ENCODE measurements at regions not wholly inside any gene's neighbourhood (a gene's known extent, or its start where the extent isn't known, plus 50 kb on each side); places are given as distances from the start of the nearest gene placed in this dataset.

DNA sequence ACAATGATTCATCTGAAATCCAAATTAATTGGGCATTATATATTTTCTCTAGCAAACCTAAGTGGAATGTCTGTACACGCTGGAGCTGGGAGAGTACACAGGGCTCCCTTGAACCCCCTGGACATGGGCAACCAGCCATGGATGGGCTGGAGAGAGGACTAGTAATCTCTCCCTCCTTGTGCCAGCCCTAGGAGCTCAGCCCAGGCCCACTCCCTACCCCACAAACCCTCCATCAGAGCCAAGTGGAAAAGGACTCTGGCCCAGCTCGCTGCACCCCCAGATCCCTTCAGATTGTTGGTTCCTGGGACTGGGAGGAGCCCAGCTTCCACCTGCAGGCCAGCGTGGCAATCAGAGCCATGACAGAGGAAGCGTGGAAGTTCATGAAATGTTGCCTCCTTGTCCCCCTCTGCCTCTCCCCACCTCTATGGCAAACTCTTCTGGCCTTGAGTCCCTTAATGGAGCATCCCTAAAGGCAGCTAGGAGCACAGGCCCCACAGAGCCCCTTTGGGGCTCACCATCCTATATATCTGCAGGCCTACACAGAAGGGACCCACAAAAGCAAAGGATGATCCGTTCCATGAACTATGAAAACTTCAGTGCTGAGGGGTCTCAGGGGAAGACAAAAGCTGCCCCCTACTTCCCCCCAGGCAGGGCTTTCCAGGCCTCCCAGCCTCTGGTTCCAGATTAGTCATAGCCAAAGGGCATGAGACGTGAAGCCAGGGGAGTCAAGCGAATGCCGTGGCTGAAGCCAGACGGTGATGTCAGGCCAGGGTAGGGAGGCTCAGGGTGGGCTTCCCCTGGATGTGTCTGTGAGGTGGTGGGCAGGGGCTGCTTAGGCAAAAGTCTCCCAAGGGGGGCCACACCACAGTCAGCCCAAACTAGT is 126.4 kb upstream of the MAFB start:
- Histone ChIP-seq H3K36me3 (ENCODE audit: control insufficient read depth, insufficient read depth, low read length) (no peaks in the 10 kb centered on the region), H3K9me3 (ENCODE audit: control insufficient read depth, low read length) (no peaks in the 10 kb centered on the region), H3K27ac (ENCODE audit: low read depth, low read length, severe bottlenecking) (no peak overlapping the region), H3K4me3 (ENCODE audit: extremely low read depth, insufficient read depth, low read length, poor library complexity, severe bottlenecking) (no peak overlapping the region), H3K4me1 (ENCODE audit: control insufficient read depth, insufficient read depth, low read length, poor library complexity, severe bottlenecking) (no peaks in the 10 kb centered on the region)
- 91 to 92% methylated on average over 8 of the region's 9 CpGs for WGBS, 2 experiments (ENCODE audit: insufficient coverage in 2 of 2)

DNA sequence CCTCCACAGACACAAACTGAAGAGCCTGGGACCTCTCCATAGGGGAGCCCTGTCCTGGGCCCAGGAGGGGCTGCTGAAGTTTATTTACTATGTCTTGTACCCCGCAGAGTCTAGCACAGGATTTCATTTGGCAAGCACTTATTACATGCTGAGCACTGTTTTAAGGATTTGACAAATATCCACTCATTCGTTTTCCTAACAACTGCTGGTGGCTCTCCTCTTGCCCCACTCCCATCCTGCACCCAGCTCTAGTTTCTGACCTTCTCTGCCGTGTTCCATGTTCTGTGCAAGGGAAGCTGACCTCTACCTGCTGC is 127.0 kb upstream of the MAFB start:
- Histone ChIP-seq H3K4me3 (ENCODE audit: extremely low read depth, insufficient read depth, low read length, poor library complexity, severe bottlenecking) (no peak overlapping the region), H3K36me3 (ENCODE audit: control insufficient read depth, insufficient read depth, low read length) (no peaks in the 10 kb centered on the region), H3K4me1 (ENCODE audit: control insufficient read depth, insufficient read depth, low read length, poor library complexity, severe bottlenecking) (no peaks in the 10 kb centered on the region), H3K27ac (ENCODE audit: low read depth, low read length, severe bottlenecking) (no peak overlapping the region), H3K9me3 (ENCODE audit: control insufficient read depth, low read length) (no peaks in the 10 kb centered on the region)
- 71 to 94% methylated on average over 2 to 3 of the region's 3 CpGs for WGBS, 2 experiments (ENCODE audit: insufficient coverage in 2 of 2)

DNA sequence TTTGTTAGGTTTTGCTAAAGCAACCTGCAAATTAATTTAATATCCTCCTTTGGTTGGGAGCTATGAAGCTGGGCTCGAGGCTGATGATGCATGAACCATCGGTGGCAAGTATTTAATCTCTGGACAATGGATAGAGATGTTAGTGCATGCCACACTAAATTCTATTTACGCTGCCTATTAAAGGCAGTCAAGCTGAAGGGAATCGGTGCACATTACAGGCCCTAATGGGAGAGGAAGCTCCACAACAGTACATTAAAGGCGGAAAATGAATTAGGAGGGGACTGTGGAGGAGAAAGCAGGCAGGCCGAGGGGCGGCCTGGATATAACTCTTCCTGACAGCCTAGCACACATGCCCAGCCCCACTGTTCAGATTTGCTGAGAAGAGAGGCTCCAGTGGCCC is 132.4 kb upstream of the MAFB start:
- H3K36me3 ChIP-seq (ENCODE audit: control insufficient read depth, insufficient read depth, low read length): no peaks in the 10 kb centered on the region
- H3K27ac ChIP-seq (ENCODE audit: low read depth, low read length, severe bottlenecking): no peak overlapping the region
- H3K4me3 ChIP-seq (ENCODE audit: extremely low read depth, insufficient read depth, low read length, poor library complexity, severe bottlenecking): no peak overlapping the region
- H3K4me1 ChIP-seq (ENCODE audit: control insufficient read depth, insufficient read depth, low read length, poor library complexity, severe bottlenecking): no peaks in the 10 kb centered on the region
- H3K9me3 ChIP-seq (ENCODE audit: control insufficient read depth, low read length): peaks cover 2% of the 10 kb centered on the region
- WGBS, 2 experiments (ENCODE audit: insufficient coverage in 2 of 2): 89 to 92% methylated on average over 5 of the region's 7 CpGs

DNA sequence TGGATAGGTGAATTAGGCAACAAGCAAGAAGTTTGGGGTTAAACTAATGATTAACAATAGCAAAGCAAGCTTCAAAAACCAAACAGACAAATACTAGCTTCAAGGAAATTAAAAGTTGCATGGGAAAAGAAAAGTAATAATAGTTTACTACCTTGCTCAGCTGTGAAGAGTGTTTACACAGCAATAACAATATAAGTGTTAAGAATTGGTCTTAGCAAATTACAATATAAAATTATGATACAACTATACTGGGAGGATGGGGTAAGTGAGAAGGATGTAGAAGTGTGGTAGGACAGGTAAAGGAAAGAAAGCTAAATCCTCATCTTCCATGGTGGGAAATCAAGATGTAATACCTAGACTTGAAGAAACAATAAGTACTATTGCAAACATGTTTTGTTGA is 137.7 kb upstream of the MAFB start:
- Histone ChIP-seq H3K4me1 (ENCODE audit: control insufficient read depth, insufficient read depth, low read length, poor library complexity, severe bottlenecking) (no peaks in the 10 kb centered on the region), H3K36me3 (ENCODE audit: control insufficient read depth, insufficient read depth, low read length) (no peaks in the 10 kb centered on the region), H3K4me3 (ENCODE audit: extremely low read depth, insufficient read depth, low read length, poor library complexity, severe bottlenecking) (no peak overlapping the region), H3K27ac (ENCODE audit: low read depth, low read length, severe bottlenecking) (no peak overlapping the region), H3K9me3 (ENCODE audit: control insufficient read depth, low read length) (peaks cover 2% of the 10 kb centered on the region)

DNA sequence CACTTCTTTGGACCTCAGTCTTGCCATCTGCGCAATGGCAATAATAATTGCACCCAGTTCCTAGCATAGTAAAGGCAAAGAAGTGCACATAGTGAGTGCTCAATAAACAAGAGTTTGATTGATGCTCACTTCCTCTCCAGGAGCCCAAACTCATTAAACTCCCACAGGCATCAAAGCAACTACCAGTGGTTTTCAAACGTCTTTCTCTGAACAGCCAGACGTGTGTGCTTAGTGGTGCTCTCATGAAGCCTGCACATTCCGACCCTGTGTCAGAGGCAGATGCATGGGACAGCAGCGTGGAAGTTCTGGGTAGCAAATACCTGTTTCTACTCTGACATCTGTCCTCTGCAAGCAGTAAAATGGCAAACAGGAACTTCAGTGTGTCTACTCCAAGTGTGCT is 146.3 kb upstream of the MAFB start:
- 62 to 81% methylated on average over 4 of the region's 5 CpGs for WGBS, 2 experiments (ENCODE audit: insufficient coverage in 2 of 2)
- no peak overlapping the region for H3K4me3 ChIP-seq (ENCODE audit: extremely low read depth, insufficient read depth, low read length, poor library complexity, severe bottlenecking)
- no peak overlapping the region for H3K27ac ChIP-seq (ENCODE audit: low read depth, low read length, severe bottlenecking)
- H3K36me3 ChIP-seq (ENCODE audit: control insufficient read depth, insufficient read depth, low read length): no peaks in the 10 kb centered on the region
- H3K9me3 ChIP-seq (ENCODE audit: control insufficient read depth, low read length): no peaks in the 10 kb centered on the region
- H3K4me1 ChIP-seq (ENCODE audit: control insufficient read depth, insufficient read depth, low read length, poor library complexity, severe bottlenecking): no peaks in the 10 kb centered on the region

DNA sequence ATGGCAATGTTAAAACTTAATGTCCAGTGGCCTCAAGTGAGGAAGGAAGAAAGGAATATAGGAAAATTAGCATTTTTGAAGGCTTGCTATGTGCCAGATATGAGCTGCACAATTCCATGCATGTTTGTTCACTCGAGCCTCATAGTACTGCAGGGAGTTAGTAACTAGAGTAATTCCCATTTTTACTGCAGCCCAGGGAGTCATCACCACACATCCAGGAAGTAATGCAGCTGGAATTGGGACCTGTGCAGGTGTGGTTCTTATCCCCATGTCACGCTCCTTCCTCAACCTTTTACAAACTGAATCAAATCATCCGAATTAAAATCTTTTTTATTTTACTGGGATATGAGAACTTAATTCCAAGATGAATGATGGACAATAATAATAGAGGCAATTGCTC is 149.5 kb upstream of the MAFB start:
- WGBS, 2 experiments (ENCODE audit: insufficient coverage in 2 of 2): 63 to 100% methylated on average over 1 of the region's 3 CpGs
- Histone ChIP-seq H3K27ac (ENCODE audit: low read depth, low read length, severe bottlenecking) (no peak overlapping the region), H3K9me3 (ENCODE audit: control insufficient read depth, low read length) (no peaks in the 10 kb centered on the region), H3K36me3 (ENCODE audit: control insufficient read depth, insufficient read depth, low read length) (no peaks in the 10 kb centered on the region), H3K4me3 (ENCODE audit: extremely low read depth, insufficient read depth, low read length, poor library complexity, severe bottlenecking) (no peak overlapping the region), H3K4me1 (ENCODE audit: control insufficient read depth, insufficient read depth, low read length, poor library complexity, severe bottlenecking) (no peaks in the 10 kb centered on the region)

DNA sequence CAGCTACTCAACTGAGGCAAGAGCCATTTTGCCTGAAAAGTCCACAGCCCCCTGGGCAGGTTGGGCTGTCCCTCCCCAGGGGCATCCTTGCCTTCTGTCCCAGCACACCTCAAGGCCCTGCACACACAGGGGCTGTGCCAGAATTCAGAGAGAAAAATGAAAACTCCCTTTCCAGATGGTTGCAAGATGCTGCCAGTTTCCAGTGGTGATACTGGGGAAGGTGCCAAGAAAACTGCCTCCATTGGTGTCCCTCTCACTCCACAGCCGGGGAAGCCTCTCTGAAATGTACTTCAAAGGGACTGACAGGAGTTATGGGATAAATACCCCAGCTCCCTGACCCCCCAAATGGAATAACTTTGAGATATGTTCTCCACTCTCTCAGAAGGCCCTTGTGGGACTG is 154.2 kb upstream of the MAFB start:
- Histone ChIP-seq H3K27ac (ENCODE audit: low read depth, low read length, severe bottlenecking) (no peak overlapping the region), H3K9me3 (ENCODE audit: control insufficient read depth, low read length) (no peaks in the 10 kb centered on the region), H3K36me3 (ENCODE audit: control insufficient read depth, insufficient read depth, low read length) (no peaks in the 10 kb centered on the region), H3K4me1 (ENCODE audit: control insufficient read depth, insufficient read depth, low read length, poor library complexity, severe bottlenecking) (no peaks in the 10 kb centered on the region), H3K4me3 (ENCODE audit: extremely low read depth, insufficient read depth, low read length, poor library complexity, severe bottlenecking) (no peak overlapping the region)
- no CpG with 5 or more reads among the region's 1 CpG for WGBS, 2 experiments (ENCODE audit: insufficient coverage in 2 of 2)

DNA sequence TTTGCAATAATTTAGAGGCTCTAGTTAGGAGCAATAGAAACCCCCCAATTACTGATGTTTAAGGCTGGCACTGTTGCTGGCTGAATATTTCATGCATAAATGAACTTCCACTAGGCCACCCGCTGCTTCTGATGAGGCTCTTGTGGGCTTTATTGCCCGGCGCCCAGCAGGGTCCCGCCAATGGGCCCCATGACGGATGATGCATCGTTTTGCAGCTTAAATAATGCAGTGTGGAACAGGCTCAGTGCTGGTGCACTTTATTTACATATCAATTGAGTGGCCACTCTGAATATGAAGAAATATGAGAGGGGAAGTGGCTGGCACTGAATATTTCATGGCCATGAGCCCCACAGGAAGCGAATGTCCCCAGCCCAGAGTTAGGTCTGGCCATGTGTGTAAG is 155.3 kb upstream of the MAFB start:
- Histone ChIP-seq H3K4me1 (ENCODE audit: control insufficient read depth, insufficient read depth, low read length, poor library complexity, severe bottlenecking) (no peaks in the 10 kb centered on the region), H3K4me3 (ENCODE audit: extremely low read depth, insufficient read depth, low read length, poor library complexity, severe bottlenecking) (no peak overlapping the region), H3K27ac (ENCODE audit: low read depth, low read length, severe bottlenecking) (no peak overlapping the region), H3K36me3 (ENCODE audit: control insufficient read depth, insufficient read depth, low read length) (no peaks in the 10 kb centered on the region), H3K9me3 (ENCODE audit: control insufficient read depth, low read length) (no peaks in the 10 kb centered on the region)
- 51 to 82% methylated on average over 3 to 7 of the region's 7 CpGs for WGBS, 2 experiments (ENCODE audit: insufficient coverage in 2 of 2)

DNA sequence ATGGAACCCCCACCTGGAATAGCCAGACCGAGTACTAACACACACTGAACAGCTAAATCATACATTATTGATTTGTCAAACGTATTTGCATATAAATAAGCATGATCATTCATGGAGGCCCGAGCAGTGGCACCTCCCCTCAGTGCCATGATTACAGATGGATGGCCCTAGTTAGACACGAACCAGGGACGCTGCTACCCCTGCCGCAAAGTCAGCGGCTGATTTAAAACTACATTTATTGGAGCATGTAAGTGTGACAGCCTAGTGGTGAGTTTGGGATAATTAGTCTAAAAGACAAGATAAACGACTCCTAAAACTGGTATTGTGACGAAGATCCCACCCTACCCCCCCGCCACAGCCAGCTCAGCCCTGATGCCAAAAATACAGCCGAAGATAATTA is 159.1 kb upstream of the MAFB start:
- no peaks in the 10 kb centered on the region for H3K36me3 ChIP-seq (ENCODE audit: control insufficient read depth, insufficient read depth, low read length)
- no peaks in the 10 kb centered on the region for H3K4me1 ChIP-seq (ENCODE audit: control insufficient read depth, insufficient read depth, low read length, poor library complexity, severe bottlenecking)
- WGBS, 2 experiments (ENCODE audit: insufficient coverage in 2 of 2): 88 to 93% methylated on average over 4 to 7 of the region's 11 CpGs
- H3K4me3 ChIP-seq (ENCODE audit: extremely low read depth, insufficient read depth, low read length, poor library complexity, severe bottlenecking): no peak overlapping the region
- H3K9me3 ChIP-seq (ENCODE audit: control insufficient read depth, low read length): no peaks in the 10 kb centered on the region
- no peak overlapping the region for H3K27ac ChIP-seq (ENCODE audit: low read depth, low read length, severe bottlenecking)

DNA sequence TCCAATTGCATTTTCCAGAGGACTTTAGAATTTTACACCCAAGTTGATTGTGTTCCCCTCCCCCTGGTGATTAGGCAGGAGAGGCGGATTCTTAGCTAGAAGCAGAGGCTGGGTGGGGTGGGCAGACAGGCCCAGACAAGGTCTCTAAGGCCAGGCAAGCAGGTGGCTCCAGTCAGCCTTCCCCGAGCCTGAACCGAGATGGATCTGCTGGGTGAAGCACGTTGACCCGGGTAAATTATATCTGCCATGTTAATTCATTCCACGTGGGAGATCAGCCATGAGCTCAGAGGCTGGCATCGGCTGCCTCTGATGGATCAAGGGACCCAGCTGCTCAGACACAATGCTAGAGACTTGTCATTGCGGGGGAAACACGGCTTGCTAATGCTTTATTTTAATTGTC is 159.5 kb upstream of the MAFB start:
- 82 to 88% methylated on average over 8 of the region's 9 CpGs for WGBS, 2 experiments (ENCODE audit: insufficient coverage in 2 of 2)
- H3K27ac ChIP-seq (ENCODE audit: low read depth, low read length, severe bottlenecking): no peak overlapping the region

DNA sequence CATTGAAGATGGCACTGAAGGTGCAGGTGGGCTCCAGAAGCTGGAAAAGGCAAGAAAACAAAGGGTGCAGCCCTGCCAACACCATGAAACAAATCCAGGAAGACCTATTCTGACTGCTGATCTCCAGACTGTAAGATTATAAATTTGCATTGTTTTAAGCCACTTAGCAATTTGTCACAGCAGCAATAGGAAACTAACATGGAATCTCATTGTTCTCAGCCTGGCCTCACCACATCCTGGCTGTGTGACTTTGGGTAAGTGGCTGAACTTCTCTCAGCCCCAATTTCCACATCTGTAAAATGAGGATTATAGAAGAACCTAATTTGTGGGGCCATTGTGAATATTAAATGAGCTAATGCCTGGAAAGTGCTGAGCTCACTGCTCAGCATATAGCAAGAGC is 160.4 kb upstream of the MAFB start:
- no peaks in the 10 kb centered on the region for H3K36me3 ChIP-seq (ENCODE audit: control insufficient read depth, insufficient read depth, low read length)
- no peak overlapping the region for H3K27ac ChIP-seq (ENCODE audit: low read depth, low read length, severe bottlenecking)
- no peaks in the 10 kb centered on the region for H3K4me1 ChIP-seq (ENCODE audit: control insufficient read depth, insufficient read depth, low read length, poor library complexity, severe bottlenecking)
- H3K9me3 ChIP-seq (ENCODE audit: control insufficient read depth, low read length): no peaks in the 10 kb centered on the region
- no peak overlapping the region for H3K4me3 ChIP-seq (ENCODE audit: extremely low read depth, insufficient read depth, low read length, poor library complexity, severe bottlenecking)

More for the DNA sequence above, 159.5 kb upstream of the MAFB start:
- no peak overlapping the region for H3K4me3 ChIP-seq (ENCODE audit: extremely low read depth, insufficient read depth, low read length, poor library complexity, severe bottlenecking)
- H3K4me1 ChIP-seq (ENCODE audit: control insufficient read depth, insufficient read depth, low read length, poor library complexity, severe bottlenecking): no peaks in the 10 kb centered on the region
- no peaks in the 10 kb centered on the region for H3K9me3 ChIP-seq (ENCODE audit: control insufficient read depth, low read length)
- H3K36me3 ChIP-seq (ENCODE audit: control insufficient read depth, insufficient read depth, low read length): no peaks in the 10 kb centered on the region
